ENCODE measurements at regions not wholly inside any gene's neighbourhood (a gene's known extent, or its start where the extent isn't known, plus 50 kb on each side); places are given as distances from the start of the nearest gene placed in this dataset.

DNA sequence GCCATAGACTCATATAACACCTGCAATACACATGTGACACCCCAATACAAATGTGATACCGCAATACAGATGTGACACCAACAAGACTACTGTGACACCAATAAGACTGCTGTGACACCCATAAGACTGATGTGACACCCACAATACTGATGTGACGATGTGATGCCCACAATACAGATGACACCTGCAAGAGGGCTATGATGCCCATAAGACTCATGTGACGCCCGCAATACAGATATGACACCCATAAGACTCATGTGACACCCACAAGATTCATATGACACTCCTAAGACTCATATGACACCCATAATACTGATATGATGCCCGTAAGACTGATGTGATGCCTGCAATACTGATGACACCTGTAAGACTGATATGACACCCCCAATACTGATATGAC is 113.0 kb downstream of the MRPL57 start:
- TF ChIP-seq EZH2 (optimal IDR thresholded peaks at IDR 0.05; ENCODE audit: low read depth, low read length) (no peak), EZH2phosphoT487 (IDR thresholded peaks at IDR 0.05; ENCODE audit: low read length) (no peak)
- TF ChIP-seq, protein P1, sequence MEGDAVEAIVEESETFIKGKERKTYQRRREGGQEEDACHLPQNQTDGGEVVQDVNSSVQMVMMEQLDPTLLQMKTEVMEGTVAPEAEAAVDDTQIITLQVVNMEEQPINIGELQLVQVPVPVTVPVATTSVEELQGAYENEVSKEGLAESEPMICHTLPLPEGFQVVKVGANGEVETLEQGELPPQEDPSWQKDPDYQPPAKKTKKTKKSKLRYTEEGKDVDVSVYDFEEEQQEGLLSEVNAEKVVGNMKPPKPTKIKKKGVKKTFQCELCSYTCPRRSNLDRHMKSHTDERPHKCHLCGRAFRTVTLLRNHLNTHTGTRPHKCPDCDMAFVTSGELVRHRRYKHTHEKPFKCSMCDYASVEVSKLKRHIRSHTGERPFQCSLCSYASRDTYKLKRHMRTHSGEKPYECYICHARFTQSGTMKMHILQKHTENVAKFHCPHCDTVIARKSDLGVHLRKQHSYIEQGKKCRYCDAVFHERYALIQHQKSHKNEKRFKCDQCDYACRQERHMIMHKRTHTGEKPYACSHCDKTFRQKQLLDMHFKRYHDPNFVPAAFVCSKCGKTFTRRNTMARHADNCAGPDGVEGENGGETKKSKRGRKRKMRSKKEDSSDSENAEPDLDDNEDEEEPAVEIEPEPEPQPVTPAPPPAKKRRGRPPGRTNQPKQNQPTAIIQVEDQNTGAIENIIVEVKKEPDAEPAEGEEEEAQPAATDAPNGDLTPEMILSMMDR (IDR thresholded peaks at IDR 0.05; ENCODE audit: low read length) = no peak
